ENCODE measurements at regions not wholly inside any gene's neighbourhood (a gene's known extent, or its start where the extent isn't known, plus 50 kb on each side); places are given as distances from the start of the nearest gene placed in this dataset.
"Not testable (repeated sequence)": the region's sequence is repeated elsewhere in the genome, so short reads cannot be mapped to it uniquely, and the experiment has no call there.

DNA sequence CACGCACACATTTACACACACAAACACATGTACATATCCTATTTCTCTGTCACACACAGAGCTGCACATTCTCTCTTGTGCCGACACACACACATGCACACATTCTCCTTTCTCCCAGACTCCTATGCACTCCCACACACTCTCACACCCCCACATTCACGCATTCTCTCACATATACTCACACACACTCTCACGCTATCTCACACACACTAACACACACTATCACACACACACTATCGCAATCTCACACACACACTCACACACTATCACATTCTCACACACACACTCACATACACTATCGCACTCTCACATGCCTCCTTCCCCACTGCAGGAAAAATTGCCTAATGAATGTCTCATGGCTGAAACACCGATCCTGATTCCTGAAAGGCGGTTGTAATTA is 450.7 kb downstream of the AACS start:
- no peak for DNase-seq

DNA sequence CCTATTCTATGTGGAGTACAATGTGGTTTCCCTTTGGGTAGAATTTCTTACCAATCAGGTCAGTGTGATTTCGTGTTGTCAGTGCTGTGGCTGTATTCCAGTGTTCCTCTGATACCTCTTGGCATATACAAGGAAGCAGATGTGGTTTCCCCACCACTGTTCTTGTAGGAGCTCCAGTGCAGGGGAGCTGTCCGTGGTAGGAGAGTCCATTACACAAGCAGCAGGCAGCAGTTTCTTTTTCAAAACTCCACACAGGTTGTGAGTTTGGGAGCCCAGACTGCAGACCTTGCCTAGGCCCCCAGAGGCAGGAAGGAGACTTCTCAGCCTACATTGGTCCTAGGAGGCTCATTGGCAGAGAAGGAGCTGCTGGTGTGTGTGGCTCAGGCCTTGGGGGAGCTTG is 452.8 kb downstream of the AACS start:
- DNase-seq: no peak

DNA sequence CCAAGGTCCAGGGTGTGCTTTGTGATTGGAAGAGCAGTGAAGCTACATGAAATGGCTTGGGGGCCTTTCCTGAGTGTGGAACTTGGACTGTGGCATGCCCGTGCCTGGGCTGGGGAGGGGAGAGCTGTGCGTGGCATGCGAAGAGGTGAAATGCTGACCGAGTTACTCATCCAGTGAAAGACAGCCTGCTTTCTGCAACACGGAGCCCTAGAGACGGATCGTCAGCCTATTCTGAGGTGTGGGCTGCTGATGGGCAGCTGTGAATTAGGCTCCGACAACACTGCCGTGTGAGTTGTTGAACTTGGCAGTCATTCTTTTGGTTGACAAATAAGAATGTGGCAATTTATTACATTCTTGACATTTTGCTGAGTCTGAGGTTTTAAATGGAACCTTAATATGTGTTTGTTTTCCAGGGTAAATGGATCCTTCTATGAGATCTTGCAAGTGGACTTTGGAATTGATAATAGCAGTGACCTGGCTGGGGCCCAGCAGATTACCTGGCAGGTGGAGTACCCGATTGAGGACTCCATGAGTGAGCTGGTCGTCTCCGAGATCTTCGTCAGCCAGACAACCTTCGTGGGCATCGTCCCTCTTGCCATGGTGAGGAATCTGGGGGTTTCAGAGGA is 453.9 kb downstream of the AACS start:
- no peak for DNase-seq

DNA sequence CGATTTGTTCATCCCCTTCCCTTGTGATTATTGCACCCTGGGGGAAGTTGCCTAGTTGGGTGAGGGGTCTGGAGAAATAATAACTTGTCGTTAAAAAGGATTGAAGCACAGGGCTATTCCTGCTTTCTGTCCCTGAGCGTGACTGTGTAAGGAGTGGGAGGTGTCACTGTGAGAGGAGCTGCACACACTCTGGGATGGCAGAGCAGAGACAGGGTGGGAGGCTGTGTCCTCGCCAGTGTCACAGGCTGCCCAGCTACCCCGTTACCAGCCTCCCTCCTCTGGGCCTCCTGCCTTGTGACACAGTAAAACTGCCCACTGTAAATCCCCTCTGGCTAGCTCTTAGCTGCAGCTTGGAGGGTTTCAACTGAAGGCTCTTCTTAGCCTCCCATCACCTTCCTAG is 460.6 kb downstream of the AACS start:
- DNase-seq: no peak

DNA sequence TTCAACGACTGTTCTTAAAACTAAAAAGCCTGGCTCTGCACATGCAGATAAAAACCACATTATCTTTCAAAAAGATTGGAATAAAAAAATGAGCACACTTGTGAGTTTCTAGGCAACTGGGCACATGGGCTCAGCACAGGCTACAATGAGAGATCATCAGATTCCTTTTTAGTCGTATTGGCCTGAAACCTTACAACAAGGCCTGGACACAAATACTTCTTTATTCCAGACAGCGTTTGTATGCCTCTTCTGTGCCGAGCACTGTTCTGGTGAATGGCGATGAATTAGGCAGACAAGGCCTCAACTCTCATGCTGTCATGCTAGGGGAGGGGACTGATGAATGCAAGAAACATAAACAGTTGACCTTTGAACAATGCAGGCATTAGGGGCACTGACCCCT is 463.0 kb downstream of the AACS start:
- DNase-seq: no peak

DNA sequence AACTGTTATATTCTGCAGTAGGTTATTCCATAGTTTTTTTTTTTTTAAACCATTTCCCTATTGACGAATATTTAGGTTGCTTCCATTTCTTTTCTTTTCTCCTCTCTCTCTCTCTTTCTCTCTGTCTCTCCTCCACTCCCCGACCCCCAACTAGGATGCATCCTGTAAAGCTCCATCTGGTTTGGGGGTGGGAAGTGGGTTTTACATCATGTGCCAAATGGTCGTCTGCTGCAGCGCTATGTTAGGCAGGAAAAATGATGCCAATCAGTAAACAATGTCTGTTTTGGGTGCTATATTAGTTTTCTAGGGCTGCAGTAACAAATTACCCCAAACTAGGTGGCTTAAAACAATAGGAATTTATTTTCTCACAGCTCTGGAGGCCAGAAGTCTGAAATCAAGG is 465.0 kb downstream of the AACS start:
- no peak for DNase-seq

DNA sequence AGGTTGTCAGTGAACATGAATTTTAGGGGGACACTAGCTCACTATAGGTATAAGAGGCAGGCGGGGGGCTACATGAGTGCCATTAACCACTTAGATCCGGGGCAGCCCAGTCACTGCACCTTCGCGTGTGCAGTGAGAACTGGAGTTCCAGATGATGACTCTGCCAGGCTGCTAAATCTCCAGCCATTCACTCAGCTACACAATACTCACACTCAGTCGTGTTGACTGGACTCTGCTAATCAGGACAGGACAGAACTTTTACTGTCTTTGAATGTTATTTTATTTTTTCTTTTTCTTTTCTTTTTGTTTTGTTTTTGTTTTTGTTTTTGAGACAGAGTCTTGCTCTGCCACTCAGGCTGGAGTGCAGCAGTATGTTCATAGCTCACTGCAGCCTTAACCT is 465.6 kb downstream of the AACS start:
- no peak for DNase-seq

DNA sequence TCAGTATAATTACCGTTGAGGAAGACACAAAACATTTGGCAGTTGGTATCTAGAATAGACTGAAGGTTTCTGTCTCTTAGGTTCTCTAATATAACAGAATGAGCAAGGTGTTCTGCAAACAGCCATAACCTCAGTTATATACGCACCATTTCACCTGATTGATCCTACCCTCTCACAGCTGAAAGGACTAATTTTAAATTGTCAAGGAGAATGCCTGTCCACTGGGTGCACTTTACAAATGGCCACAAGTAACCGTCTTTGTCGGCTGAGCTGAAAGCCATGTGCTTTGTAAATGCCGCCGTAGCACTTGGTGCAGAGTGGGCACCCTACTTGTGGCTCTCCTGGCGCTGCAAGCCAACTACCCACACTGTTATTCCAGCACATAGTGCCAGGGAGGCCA is 466.3 kb downstream of the AACS start:
- DNase-seq: no peak

DNA sequence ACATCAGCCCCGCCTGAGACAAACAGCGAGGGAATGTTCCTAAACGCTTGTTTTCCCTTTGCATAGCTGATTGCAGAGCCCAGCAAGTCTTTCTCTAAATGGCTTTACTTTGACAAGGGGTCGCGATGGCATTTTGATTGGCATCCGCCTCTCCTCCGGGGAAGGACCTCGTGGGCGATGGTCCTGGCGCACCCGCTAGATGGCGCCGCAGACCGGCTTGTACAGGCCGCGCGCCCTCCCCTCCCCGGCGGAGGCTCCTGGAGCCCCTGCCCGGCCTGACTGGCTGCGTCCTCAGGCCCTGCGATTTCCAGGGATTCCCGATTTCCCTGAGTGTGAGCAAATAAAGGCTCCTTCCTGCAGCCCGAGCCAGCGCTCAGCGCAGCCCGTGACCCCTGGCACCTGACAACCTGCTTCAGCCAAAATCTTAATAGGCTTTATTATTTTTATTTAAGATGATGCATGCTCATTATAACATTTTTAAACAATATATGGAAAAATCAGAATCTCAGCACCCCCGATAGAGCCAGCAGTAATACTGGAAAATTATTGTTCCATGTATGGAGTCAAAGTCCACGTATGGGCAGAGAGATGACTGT is 468.3 kb downstream of the AACS start:
- no peak for DNase-seq

DNA sequence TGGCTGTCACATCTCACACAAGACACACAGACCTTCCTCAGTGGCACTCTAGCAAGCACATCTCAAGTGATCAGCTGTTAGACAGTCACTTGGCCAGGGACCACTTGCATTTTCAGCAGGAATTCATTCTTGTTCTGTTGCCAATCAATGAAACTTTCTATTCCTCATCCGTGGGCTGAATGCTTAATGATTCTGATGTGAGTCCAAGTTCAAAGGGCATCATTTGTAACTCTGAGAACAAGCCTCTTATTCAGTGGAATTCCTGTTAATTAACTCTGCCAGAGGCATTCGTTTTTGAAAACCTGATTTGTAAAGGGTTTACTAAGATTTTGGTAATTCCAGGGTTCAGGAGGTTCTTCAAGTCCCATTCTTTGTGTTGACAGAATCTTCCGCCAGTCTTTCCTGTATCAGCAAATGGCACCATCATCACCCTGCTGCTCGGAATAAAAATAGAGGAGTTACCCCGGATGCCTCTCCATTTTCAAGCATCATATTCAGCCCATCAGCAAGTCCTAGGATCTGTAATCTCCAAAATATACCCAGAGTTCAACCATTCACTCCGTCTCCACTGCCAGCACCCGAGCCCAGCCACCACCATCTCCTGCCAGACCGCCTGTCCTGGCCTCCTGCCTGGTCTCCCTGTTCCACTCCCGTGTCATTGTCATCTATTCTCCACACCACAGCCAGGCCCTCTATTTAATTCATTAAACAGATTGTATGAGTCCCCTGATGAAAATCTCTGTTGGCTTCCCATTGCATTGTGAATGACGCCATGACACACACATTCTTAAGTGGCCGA is 473.4 kb downstream of the AACS start:
- no peak for DNase-seq

DNA sequence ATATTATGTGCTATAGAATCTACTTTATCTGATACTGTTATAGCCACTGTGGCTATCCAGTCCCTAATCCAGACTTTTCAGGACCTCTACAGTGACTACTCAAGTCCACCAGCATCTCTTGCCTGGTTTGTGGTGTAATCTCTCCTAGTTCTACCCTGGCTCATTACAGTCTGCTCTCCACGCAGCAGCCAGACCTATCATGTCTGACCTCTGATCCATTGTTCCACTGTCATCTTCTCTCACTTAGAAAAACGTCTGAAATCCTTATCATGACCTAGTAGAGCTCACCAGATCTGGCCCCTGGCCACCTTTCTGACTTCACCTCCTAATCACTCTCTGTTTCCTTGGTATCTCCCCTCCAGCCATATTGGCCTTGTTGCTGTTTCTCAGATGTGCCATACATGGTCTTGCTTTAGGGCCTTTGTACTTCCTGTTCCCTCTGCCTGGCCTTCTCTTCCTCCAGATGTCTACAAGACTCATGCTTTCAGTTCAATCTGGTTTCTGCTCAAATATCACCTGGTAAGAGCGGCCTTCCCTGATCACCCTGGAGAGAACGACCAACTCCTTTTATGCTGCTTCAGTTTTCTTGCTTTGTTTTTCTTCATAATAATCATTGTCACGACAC is 475.5 kb downstream of the AACS start:
- DNase-seq: no peak

DNA sequence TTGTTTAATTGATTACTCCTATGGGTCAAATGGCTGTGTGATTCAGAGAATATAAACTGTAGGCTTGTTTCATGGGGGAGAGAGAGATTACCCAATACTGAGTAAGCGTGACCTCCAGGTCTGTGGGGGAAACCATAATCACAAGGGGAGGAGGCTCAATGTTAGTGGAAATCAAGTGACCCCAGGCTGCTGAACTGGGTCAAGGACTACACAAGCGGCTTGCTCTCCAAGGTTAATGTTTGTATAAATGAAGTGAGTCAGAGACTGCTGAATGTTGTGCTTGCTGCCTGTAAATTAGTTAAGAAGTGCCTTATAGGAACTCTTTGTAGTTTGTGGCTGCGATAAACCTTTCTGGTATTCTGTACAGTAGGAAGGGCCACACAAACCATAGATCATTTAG is 479.7 kb downstream of the AACS start:
- DNase-seq: no peak

DNA sequence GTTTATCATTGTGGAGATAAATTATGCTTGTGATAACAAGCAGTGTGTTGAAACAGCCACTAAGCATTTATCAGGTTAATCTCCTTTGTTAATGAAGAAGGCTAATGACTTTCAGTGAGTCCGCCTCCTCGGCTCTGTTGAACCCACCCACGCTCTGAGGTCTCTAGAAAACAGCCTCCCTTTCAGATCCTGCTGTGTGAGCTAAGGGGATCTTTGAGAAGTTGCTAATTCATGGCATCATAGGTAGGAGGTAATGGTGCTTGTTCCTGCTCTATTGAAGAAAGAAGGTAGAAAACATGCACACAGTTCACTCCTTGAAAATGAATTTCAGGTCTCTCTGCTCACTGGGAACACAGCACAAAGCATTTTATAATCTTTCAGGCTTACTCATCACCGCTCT is 483.9 kb downstream of the AACS start:
- no peak for DNase-seq

DNA sequence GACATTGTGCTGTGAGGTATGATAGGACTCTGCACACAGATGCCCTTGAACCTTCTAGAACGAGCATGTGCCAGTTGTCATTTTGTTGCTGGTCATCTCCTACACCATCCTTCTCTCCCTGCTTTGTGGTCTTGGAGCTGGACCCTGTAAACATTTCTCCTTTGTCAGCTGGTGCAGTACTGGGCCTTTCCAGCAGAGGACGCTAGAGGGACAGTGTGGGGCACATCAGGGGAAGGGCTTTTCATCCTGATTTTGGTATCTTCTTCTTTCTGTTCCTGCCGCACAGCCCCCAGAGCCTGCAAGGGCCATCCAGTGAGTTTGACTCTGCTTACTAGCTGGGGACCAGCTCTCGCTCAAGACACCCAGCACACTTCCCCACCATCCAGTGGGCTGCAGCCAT is 484.6 kb downstream of the AACS start:
- DNase-seq: no peak

DNA sequence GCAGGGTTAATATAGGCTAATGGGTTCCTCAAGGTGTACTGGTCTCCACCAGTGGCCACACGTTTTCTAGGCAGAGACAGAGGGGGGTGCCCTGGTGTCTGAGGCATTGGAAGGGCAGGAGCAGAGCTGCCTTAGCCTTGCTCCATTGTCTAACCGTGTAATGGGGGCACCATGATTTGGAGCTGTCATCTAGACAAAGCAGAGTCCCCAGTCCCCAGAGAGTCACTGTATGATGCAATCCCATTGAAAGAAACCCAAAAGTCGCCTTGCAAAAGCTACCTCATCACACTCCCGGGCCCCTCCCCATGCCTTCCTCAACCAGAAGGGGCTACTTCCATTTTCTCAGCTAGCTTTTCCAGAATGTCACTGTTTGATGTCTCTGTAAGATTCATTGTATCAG is 487.1 kb downstream of the AACS start:
- DNase-seq: no peak

DNA sequence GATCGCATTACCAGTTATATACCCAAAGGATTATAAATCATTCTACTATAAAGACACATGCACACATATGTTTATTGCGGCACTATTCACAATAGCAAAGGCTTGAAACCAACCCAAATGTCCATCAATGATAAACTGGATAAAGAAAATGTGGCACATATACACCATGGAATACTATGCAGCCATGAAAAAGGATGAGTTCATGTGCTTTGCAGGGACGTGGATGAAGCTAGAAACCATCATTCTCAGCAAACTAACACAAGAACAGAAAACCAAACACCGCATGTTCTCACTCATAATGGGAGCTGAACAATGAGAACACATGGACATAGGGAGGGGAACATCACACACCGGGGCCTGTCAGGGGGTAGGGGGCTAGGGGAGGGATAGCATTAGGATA is 495.8 kb downstream of the AACS start:
- not testable (repeated sequence) for DNase-seq

DNA sequence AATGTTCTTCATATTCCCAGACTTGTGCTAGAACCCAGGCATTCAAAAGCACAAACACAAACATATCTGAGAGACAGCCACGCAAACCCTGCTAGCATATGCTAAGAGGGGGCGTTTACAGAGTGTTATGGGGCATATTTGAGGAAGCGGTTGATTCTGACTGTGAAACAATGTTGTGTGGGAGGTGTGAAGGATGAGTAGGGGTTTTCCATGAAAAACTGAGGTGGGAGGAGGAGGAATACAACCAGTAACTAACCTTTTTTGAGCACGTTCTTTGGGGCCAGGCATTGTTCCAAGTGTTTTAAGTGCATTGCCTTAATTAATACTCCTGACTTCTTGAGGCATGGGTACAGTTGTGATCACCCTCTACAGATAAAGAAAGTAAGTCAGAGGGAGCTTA is 499.5 kb downstream of the AACS start:
- DNase-seq: no peak

DNA sequence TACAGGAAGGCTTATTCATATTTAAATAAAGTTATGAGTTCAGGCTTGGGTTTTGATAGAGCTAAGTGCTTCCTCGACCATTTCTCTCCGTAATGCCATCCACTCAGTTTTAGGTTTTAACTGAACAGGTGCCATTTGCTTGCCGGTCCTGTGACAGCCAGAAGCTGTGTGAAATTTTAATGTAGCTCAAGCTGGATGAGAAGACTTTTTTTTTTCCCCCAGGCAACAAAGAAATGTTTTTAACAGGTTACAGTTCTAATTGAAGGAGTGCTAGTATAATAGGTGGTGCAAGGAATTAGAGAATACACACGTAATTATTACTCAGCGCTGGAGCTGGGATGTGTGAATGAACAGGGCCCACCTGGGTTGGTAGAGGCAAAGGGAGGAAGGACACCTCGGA is 502.3 kb downstream of the AACS start:
- no peak for DNase-seq

DNA sequence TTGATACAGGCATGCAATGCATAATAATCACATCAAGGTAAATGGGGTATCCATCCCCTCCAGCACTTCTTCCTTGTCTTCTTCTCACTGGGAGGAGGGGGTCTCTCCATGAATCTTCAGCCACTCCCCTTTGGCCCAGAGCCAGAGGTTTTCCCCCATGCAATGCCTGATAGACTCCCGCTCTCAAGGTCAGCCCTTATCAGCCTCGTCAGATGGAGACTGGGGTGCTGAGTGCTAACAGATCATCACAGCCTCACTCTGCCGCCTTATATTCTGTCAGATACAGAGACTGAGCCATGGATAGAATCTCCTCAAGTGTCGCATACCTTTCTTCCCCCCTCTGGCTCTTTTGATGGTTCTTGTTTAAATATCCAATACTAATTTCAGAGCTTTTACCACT is 503.1 kb downstream of the AACS start:
- no peak for DNase-seq

DNA sequence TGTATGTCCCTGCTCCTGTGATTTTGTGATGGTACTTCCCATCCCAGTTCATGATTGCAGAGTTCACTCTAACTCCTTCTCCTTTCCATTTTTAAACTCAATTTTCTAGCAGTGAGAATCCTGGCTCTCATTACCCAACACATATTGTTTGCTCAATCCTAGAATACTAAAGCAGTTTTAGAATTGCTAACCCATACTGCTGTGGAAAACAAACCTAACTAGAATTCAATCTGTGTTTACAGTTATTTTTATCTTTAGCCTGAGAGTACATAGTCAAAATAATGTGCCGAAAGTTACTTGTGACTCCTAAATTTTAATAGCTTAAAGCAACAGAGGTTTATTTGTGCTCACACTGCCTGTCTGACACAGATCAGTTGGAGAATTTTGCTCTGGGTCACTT is 508.0 kb downstream of the AACS start:
- no peak for DNase-seq

DNA sequence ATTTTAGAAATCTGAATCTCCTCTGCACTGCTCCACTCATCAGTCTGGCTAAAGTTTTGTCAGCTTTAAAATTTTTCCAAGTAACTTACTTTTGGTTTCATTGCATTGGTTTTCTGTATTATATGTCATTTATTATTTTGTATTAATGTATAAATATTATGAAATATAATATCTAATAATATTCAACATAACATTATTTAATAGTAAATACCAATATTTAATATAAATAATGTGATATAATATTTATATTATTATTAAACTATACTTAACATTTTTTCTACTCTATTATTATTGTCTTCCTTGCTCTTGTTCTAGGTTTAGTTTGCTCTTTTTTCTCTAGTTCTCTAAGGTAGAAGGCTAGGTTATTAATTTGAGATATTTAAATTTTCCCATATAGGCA is 512.1 kb downstream of the AACS start:
- DNase-seq: no peak

DNA sequence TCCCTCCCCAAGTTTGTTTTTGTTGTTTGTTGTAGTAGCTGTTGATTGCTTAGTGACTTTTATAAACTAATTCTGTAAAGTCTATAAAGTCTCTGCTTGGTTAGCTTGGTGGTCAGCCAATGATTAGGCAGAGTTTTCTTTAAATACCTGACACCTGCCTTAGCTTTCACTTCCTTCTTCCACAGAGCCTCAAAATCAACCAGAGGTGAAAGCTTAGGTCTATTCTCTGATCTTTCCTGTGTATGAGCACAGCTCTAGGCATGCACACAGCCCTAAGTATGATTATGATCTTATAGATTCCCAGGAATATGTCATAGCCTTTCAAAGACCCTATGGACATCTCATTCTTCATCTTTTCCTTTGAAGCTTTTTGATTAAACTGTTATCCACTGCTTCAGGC is 514.7 kb downstream of the AACS start:
- no peak for DNase-seq

DNA sequence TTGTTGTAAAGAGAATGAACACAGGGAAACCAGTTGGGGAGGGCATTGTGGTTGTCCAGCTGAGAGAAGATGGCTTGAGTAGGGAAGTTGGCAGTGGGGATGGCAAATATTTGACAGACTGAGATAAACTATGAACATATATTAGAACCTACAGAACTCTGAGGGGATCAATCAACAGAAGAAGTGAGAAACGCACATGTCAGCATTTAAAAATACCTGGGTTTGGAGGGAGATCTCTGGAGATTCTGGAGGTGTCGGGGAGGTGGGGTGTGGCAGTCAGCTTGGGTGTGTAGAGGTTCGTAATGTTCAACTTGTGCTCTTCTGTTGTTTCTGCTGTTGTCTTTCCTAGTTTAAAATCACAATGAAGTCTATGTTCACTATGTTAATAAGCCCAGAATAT is 517.8 kb downstream of the AACS start:
- DNase-seq: no peak

DNA sequence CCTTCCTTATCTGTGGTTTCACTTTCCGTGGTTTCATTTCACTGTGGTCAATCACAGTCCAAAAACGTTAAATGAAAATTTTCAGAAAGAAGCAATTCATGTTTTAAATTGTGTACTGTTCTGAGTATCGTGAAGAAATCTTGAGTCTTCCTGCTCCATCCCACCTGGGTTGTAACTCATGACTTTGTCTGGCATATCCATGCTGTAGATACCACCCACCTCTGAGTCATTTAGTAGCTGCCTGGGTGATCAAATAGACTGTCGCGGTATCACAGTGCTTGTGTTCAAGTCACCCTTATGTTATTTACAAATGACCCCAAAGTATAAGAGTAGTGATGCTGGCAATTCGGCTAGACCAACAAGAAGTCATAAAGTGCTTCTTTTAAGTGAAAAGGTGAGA is 521.2 kb downstream of the AACS start:
- no peak for DNase-seq

Data from NCI-H1694 (cell line).